PFSK-1 (cell line): ENCODE measurements at regions not wholly inside any gene's neighbourhood (a gene's known extent, or its start where the extent isn't known, plus 50 kb on each side); places are given as distances from the start of the nearest gene placed in this dataset.

Experiments used
- FOXP2 ChIP-seq: optimal IDR thresholded peaks from 2 replicates; pipeline ENCODE3; 2011; ENCODE audit warnings: borderline replicate concordance, control low read depth, inconsistent platforms; ENCODE audit not compliant: insufficient read depth; ENCODE audit errors: extremely low read length, extremely low read depth
- POLR2AphosphoS5 ChIP-seq: IDR thresholded peaks from 2 replicates; pipeline ENCODE4 v1.6.1; 2012; ENCODE audit warnings: low read depth, mild to moderate bottlenecking, control low read depth, low read length, moderate library complexity
- REST ChIP-seq, 2 experiments: IDR thresholded peaks; 2 replicates each; pipeline versions ENCODE4 v1.6.1 to v1.8.0; 2011 to 2012; ENCODE audit warnings: low read depth in 2 of 2, low read length in 2 of 2, control low read depth in 1 of 2, inconsistent platforms in 1 of 2, mild to moderate bottlenecking in 1 of 2, moderate library complexity in 1 of 2; ENCODE audit not compliant: insufficient read depth in 1 of 2
- SIN3A ChIP-seq: IDR thresholded peaks from 2 replicates; pipeline ENCODE4 v1.6.1; 2012; ENCODE audit warnings: mild to moderate bottlenecking, low read length, moderate library complexity, borderline replicate concordance; ENCODE audit not compliant: insufficient read depth
- TAF1 ChIP-seq: IDR thresholded peaks from 2 replicates; pipeline ENCODE4 v1.6.1; 2012; ENCODE audit warnings: low read length, control low read depth, borderline replicate concordance; ENCODE audit not compliant: insufficient read depth

DNA sequence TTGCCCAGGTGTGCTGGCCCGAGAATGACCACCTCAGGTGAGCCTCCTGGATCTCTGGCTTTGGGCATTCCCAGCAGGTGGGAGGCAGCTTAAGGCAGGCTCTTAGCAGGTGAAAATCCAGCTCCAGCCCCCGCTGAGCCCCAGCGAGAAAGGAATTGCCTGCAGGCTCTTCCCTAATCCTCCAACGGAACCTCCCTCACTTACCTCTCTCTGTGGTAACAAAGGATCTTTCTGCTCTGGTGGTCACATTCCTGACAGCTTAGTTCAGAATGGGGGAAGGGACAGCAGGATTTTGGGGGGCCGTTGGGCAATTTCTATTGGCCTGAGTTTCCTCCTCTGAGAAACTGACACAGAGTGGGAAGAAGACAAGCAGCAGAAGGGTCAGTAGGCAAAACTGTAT lies 116.0 kb upstream of the LHX5 start:
- TF ChIP-seq TAF1: no peak
- no peak for TF ChIP-seq FOXP2
- TF ChIP-seq SIN3A: no peak
- TF ChIP-seq REST (IDR thresholded peaks at IDR 0.05; ENCODE audit: insufficient read depth in 1 of 2, low read depth in 2 of 2, low read length in 2 of 2): no peak
- no peak for TF ChIP-seq POLR2AphosphoS5

DNA sequence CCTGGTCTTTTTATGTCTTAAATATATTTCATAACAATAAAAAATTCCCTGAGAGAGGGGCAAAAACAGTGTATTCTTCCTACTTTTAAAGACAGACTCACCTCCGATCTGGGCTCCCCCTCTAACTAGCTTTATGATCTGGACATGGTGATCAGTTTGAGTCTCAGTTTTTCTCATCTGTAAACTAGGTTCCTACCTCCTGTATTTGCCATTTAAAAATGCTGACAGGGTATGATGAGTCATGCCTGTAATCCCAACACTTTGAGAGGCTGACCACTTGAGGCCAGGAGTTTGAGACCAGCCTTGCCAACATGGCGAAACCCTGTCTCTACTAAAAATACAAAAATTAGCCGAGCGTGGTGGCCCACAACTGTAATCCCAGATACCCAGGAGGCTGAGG lies 114.8 kb upstream of the LHX5 start:
- TF ChIP-seq SIN3A (no peak), POLR2AphosphoS5 (no peak), TAF1 (no peak), FOXP2 (no peak), REST (IDR thresholded peaks at IDR 0.05; ENCODE audit: insufficient read depth in 1 of 2, low read depth in 2 of 2, low read length in 2 of 2) (no peak)

DNA sequence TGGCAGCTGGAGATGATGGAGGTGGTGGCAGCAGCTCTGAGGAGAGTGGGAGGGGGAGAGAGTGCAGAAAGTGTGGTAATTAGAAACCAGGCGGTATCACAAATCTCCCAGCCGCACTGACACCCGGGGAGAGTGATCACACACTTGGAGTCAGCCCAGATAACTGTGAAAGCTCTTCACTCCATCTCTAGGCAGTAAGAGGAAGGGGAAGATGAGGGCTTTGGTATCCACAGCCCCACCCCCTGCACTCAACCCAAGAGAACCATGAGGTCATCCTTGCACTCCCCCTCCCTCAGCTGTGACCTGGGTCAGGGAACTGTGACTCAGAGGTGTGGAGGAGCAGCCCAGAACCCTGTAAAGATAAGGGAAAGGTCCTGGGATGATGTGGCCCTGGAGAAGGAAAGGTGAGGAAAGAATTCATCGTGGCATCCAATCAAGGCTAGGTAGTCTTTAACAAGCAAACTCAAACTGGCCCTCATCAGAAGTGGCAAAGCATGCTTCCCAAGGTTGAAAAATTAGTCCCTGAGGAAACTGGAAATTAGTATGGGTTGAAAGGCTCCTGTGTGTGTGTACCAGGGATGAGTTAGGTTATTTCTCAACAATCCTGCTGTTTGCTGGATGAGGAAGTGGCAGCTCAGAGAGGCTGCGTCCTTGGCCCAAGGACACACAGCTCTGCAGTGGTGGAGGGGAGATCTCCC lies 111.0 kb upstream of the LHX5 start:
- no peak for TF ChIP-seq REST (IDR thresholded peaks at IDR 0.05; ENCODE audit: insufficient read depth in 1 of 2, low read depth in 2 of 2, low read length in 2 of 2)
- TF ChIP-seq TAF1: no peak
- TF ChIP-seq POLR2AphosphoS5: no peak
- no peak for TF ChIP-seq SIN3A
- no peak for TF ChIP-seq FOXP2

DNA sequence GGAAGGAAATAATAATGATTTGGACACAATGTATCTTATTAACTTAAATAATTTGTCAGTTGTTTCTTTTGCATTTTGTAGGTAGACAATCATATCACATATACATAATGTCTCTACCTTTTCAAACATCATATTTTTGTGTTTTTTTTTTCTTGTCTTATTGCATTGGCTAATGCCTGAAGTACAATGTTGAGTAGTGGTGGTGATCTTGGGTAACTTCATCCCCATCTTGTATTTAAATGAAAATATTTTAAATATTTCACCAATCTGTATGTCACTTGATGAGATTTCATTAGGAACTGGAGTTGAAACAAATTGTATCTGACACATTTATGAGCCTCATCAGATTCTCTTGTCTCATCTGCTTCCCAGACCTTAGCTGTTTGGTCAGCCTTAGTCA lies 109.7 kb upstream of the LHX5 start:
- TF ChIP-seq FOXP2: no peak
- no peak for TF ChIP-seq REST (IDR thresholded peaks at IDR 0.05; ENCODE audit: insufficient read depth in 1 of 2, low read depth in 2 of 2, low read length in 2 of 2)
- no peak for TF ChIP-seq POLR2AphosphoS5
- no peak for TF ChIP-seq SIN3A
- TF ChIP-seq TAF1: no peak
